ENCODE measurements at regions not wholly inside any gene's neighbourhood (a gene's known extent, or its start where the extent isn't known, plus 50 kb on each side); places are given as distances from the start of the nearest gene placed in this dataset.

GRCh38 chr1:95956215-95956614, 722.2 kb downstream of the RWDD3 start:
- no peak overlapping the region for H3K4me3 ChIP-seq (replicated peaks in 1 of 3; ENCODE audit: low read depth in 2 of 3, low read length in 3 of 3)
- Mint-ChIP-seq H3K4me3 (no peak overlapping the region), H3K27ac (no peak overlapping the region), H3K36me3 (no peaks in the 10 kb centered on the region), H3K4me1 (peaks cover 7% of the 10 kb centered on the region), H3K27me3 (ENCODE audit: low read depth in 3 of 3) (peaks cover 3 to 5% (median 4%) of the 10 kb centered on the region in 3 donors), H3K9me3 (peaks cover 0 to 6% (median 2%) of the 10 kb centered on the region in 7 donors)
- H3K9me3 ChIP-seq (replicated peaks in 1 of 2; ENCODE audit: control insufficient read depth in 1 of 2, insufficient read depth in 1 of 2, low read length in 2 of 2), result no peaks in the 10 kb centered on the region
- H4K20me1 ChIP-seq (ENCODE audit: insufficient read depth, low read length), result no peaks in the 10 kb centered on the region
- no peak overlapping the region for H3K9ac ChIP-seq (ENCODE audit: insufficient read depth, low read length, poor library complexity, severe bottlenecking)
- H2AFZ ChIP-seq (ENCODE audit: insufficient read depth, low read depth, low read length, poor library complexity, severe bottlenecking), result no peak overlapping the region
- intact Hi-C loops (cut with micrococcal nuclease), result no loop called here
- H3K36me3 ChIP-seq (replicated peaks in 1 of 2; ENCODE audit: control insufficient read depth in 1 of 2, insufficient read depth in 2 of 2, low read length in 2 of 2), result no peaks in the 10 kb centered on the region
- no peaks in the 10 kb centered on the region for H3K27me3 ChIP-seq (ENCODE audit: control insufficient read depth in 2 of 2, insufficient read depth in 2 of 2, low read length in 2 of 2)
- no peak for TF ChIP-seq CTCF (IDR thresholded peaks at IDR 0.05)
- H3K4me2 ChIP-seq (replicated peaks; ENCODE audit: extremely low read depth, low read length, poor library complexity, severe bottlenecking), result no peak overlapping the region
- no peak overlapping the region for H3K27ac ChIP-seq (ENCODE audit: low read depth in 1 of 2, low read length in 2 of 2)
- DNase-seq, result no peak
- peaks cover 0 to 3% of the 10 kb centered on the region in 2 donors for H3K4me1 ChIP-seq (ENCODE audit: control insufficient read depth in 1 of 2, insufficient read depth in 2 of 2, low read length in 2 of 2)
- no peaks in the 10 kb centered on the region for H3K79me2 ChIP-seq (ENCODE audit: insufficient read depth, low read length)

DNA sequence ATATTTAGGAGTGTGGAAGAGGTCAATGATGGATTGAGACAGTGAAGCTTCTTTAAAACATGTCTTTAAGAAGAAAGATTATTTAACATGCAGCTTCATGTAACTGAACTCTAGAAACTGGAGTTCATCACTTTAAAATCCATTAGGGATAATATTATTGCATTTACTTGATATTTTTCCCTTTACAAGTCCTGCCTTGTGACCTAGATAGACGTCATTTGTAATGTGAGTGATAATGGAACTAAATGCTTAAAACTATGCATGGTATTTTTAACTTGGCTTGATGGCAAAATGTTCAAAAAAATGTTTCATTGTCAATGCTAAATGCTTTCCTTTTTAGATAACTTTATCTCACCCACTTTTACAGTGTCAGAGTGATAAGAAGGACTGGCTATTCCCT, 723.7 kb downstream of the RWDD3 start:
- intact Hi-C loops (cut with micrococcal nuclease), result no loop called here
- no peak overlapping the region for H3K27ac ChIP-seq (ENCODE audit: low read depth in 1 of 2, low read length in 2 of 2)
- H3K9ac ChIP-seq (ENCODE audit: insufficient read depth, low read length, poor library complexity, severe bottlenecking), result no peak overlapping the region

More for the DNA sequence above, 723.7 kb downstream of the RWDD3 start:
- Mint-ChIP-seq H3K27ac (no peak overlapping the region), H3K9me3 (peaks cover 0 to 6% (median 2%) of the 10 kb centered on the region in 7 donors), H3K4me3 (no peak overlapping the region), H3K27me3 (ENCODE audit: low read depth in 3 of 3) (peaks cover 0 to 2% (median 0%) of the 10 kb centered on the region in 3 donors), H3K36me3 (no peaks in the 10 kb centered on the region), H3K4me1 (no peaks in the 10 kb centered on the region)
- H3K4me3 ChIP-seq (replicated peaks in 1 of 3; ENCODE audit: low read depth in 2 of 3, low read length in 3 of 3), result no peak overlapping the region
- H3K79me2 ChIP-seq (ENCODE audit: insufficient read depth, low read length), result no peaks in the 10 kb centered on the region
- no peaks in the 10 kb centered on the region for H3K4me1 ChIP-seq (ENCODE audit: control insufficient read depth in 1 of 2, insufficient read depth in 2 of 2, low read length in 2 of 2)
- no peaks in the 10 kb centered on the region for H3K36me3 ChIP-seq (replicated peaks in 1 of 2; ENCODE audit: control insufficient read depth in 1 of 2, insufficient read depth in 2 of 2, low read length in 2 of 2)
- no peaks in the 10 kb centered on the region for H3K9me3 ChIP-seq (replicated peaks in 1 of 2; ENCODE audit: control insufficient read depth in 1 of 2, insufficient read depth in 1 of 2, low read length in 2 of 2)
- no peak overlapping the region for H2AFZ ChIP-seq (ENCODE audit: insufficient read depth, low read depth, low read length, poor library complexity, severe bottlenecking)
- DNase-seq, result no peak
- H3K27me3 ChIP-seq (ENCODE audit: control insufficient read depth in 2 of 2, insufficient read depth in 2 of 2, low read length in 2 of 2), result no peaks in the 10 kb centered on the region
- no peaks in the 10 kb centered on the region for H4K20me1 ChIP-seq (ENCODE audit: insufficient read depth, low read length)
- no peak overlapping the region for H3K4me2 ChIP-seq (replicated peaks; ENCODE audit: extremely low read depth, low read length, poor library complexity, severe bottlenecking)
- WGBS (ENCODE audit: insufficient coverage), result no CpG with 5 or more reads among the region's 1 CpG
- TF ChIP-seq CTCF (IDR thresholded peaks at IDR 0.05), result no peak

All from CD14-positive monocyte (primary cell).